Ishikawa (cell line): ENCODE measurements at regions not wholly inside any gene's neighbourhood (a gene's known extent, or its start where the extent isn't known, plus 50 kb on each side); places are given as distances from the start of the nearest gene placed in this dataset.

Source experiments
- CEBPB ChIP-seq: IDR thresholded peaks from 2 replicates; pipeline ENCODE4 v1.6.1; 2012
- CREB1 ChIP-seq: IDR thresholded peaks from 2 replicates; pipeline ENCODE4 v1.6.1; 2012; ENCODE audit warnings: low read depth
- EGR1 ChIP-seq: IDR thresholded peaks from 2 replicates; pipeline ENCODE4 v1.6.1; 2012
- EP300 ChIP-seq: IDR thresholded peaks from 2 replicates; pipeline ENCODE4 v1.6.1; 2012; ENCODE audit warnings: borderline replicate concordance
- FOXM1 ChIP-seq: IDR thresholded peaks from 2 replicates; pipeline ENCODE4 v1.6.1; 2012; ENCODE audit warnings: low read depth, borderline replicate concordance
- NFIC ChIP-seq: IDR thresholded peaks from 2 replicates; pipeline ENCODE4 v1.6.1; 2012
- RAD21 ChIP-seq: IDR thresholded peaks from 2 replicates; pipeline ENCODE4 v1.6.1; 2012; ENCODE audit warnings: low read depth
- TAF1 ChIP-seq: IDR thresholded peaks from 2 replicates; pipeline ENCODE4 v1.6.1; 2012; ENCODE audit warnings: low read depth, mild to moderate bottlenecking
- TCF12 ChIP-seq: IDR thresholded peaks from 2 replicates; pipeline ENCODE4 v1.6.1; 2012; ENCODE audit warnings: low read depth
- TEAD4 ChIP-seq: IDR thresholded peaks from 2 replicates; pipeline ENCODE4 v1.6.1; 2012
- YY1 ChIP-seq: IDR thresholded peaks from 2 replicates; pipeline ENCODE4 v1.6.1; 2012; ENCODE audit warnings: low read depth
- ZBTB7A ChIP-seq: IDR thresholded peaks from 2 replicates; pipeline ENCODE4 v1.6.1; 2012; ENCODE audit warnings: low read depth
- TF ChIP-seq, protein P1 (sequence below): IDR thresholded peaks from 2 replicates; pipeline ENCODE4 v1.6.1; 2012
- TF ChIP-seq, protein P2 (sequence below): IDR thresholded peaks from 2 replicates; pipeline ENCODE4 v1.6.1; 2012
- TF ChIP-seq, protein P3 (sequence below): IDR thresholded peaks from 2 replicates; pipeline ENCODE4 v1.6.1; 2012; ENCODE audit warnings: low read depth, mild to moderate bottlenecking

DNA sequence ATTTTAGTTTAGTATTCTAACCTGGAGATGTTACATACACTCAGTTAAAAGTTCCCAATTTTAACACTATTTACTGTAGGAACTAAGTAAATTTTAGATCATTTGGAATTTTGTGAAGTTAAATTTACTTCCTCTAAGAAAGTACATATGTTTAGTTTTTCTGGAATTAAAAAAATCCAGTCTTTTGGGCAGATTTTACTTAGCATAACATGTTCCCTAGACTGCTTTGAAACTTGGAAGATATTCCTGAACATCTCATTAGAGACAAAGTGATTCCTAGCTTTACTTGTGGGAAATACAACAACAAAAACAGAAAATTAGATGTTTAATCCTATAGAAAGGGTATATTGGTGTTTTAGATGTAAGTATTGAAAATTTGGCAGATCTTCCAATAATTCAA, 930.0 kb upstream of the PTPRD start:
- TF ChIP-seq TAF1 (no peak), RAD21 (no peak), YY1 (no peak), CREB1 (no peak), EP300 (no peak), CEBPB (no peak)
- TF ChIP-seq, protein P1, sequence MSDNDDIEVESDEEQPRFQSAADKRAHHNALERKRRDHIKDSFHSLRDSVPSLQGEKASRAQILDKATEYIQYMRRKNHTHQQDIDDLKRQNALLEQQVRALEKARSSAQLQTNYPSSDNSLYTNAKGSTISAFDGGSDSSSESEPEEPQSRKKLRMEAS = no peak

DNA sequence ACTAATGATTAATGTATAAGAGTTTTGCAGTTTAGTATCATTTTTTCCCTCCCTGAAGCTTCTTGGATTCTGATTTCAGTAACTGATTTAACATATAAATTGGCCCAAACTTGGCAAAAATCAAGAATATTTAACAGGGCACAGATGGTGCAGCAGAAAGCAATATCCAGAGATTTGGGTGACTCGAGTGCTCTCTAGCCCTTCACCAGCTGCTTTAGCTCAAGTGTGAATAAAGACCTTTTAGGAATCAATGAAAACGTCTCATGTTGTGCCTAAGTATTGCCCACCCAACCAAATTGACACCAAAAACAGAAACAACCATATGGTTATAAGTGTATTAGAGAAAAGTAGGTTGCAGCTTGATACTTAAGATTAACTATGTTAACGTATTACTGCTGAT, 933.4 kb upstream of the PTPRD start:
- TF ChIP-seq CREB1 (no peak), EGR1 (no peak), TEAD4 (no peak), TAF1 (no peak), YY1 (no peak), TCF12 (no peak), CEBPB (no peak), ZBTB7A (no peak), RAD21 (no peak)
- TF ChIP-seq, protein P1 = no peak
- TF ChIP-seq, protein P2, sequence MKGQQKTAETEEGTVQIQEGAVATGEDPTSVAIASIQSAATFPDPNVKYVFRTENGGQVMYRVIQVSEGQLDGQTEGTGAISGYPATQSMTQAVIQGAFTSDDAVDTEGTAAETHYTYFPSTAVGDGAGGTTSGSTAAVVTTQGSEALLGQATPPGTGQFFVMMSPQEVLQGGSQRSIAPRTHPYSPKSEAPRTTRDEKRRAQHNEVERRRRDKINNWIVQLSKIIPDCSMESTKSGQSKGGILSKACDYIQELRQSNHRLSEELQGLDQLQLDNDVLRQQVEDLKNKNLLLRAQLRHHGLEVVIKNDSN = no peak
- TF ChIP-seq, protein P3, sequence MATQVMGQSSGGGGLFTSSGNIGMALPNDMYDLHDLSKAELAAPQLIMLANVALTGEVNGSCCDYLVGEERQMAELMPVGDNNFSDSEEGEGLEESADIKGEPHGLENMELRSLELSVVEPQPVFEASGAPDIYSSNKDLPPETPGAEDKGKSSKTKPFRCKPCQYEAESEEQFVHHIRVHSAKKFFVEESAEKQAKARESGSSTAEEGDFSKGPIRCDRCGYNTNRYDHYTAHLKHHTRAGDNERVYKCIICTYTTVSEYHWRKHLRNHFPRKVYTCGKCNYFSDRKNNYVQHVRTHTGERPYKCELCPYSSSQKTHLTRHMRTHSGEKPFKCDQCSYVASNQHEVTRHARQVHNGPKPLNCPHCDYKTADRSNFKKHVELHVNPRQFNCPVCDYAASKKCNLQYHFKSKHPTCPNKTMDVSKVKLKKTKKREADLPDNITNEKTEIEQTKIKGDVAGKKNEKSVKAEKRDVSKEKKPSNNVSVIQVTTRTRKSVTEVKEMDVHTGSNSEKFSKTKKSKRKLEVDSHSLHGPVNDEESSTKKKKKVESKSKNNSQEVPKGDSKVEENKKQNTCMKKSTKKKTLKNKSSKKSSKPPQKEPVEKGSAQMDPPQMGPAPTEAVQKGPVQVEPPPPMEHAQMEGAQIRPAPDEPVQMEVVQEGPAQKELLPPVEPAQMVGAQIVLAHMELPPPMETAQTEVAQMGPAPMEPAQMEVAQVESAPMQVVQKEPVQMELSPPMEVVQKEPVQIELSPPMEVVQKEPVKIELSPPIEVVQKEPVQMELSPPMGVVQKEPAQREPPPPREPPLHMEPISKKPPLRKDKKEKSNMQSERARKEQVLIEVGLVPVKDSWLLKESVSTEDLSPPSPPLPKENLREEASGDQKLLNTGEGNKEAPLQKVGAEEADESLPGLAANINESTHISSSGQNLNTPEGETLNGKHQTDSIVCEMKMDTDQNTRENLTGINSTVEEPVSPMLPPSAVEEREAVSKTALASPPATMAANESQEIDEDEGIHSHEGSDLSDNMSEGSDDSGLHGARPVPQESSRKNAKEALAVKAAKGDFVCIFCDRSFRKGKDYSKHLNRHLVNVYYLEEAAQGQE = no peak

DNA sequence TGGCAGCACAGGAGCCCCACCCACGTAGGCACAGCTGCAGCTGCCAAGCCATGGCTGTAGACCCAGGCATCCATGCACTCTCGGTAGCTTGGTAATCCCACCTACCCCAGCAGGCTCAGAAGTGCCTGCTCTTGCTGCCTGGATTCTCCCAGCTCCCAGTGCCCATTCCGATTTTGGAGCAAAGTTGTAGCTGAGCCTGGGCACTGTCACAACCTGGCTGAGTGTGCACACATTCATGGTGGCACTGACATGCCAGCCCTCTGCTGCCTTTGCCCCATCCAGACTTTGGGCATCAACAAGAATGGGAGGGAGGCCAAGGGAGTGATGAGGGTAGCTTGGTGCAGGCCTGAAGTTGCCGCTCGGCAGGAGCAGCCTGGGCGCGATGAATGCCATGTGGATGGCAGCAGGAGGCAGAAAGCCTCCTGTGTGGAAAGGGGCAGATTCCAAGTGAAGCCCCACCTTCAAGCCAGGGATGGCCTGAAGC, 936.6 kb upstream of the PTPRD start:
- no peak for TF ChIP-seq EGR1
- TF ChIP-seq, protein P2 = no peak
- no peak for TF ChIP-seq TCF12
- TF ChIP-seq, protein P3 = no peak
- no peak for TF ChIP-seq CREB1

DNA sequence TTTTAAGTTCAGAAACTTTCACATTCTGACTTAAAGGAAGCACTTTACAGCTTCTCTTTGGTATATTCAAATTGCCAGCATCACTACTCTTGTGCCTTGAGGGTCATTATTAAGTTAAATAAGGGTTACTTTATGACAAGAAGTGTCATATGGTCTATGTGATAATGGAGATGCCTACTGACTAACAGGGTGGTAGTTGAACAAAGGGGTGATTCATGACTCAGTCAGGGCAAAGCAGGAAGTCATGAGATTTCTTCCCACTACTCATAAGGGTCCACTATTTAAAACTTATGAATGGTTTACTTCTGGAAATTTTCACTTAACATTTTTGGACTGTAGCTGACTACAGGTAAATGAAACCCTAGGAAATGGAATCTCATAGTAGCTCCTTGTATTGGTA, 938.3 kb upstream of the PTPRD start:
- no peak for TF ChIP-seq TEAD4
- no peak for TF ChIP-seq TAF1
- TF ChIP-seq TCF12 = no peak
- TF ChIP-seq ZBTB7A = no peak

DNA sequence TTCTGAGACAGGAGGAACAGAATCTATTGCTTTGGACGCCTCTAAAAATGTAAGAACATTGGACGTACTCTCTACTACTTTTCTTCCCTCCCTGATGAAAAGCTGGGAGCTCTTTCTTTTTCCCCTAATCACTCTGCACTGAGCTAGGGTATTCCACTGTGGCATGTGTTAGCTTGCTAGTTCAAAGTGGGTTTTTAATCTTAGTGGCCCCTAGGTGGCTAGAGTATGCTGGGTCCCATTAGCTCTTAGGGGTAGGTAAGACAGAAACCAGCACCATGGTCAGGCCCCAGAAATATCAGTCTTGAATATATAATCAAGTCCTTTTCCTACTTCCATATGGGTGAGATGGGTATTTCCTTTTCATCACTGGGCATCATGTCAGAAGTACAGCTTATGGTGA, 945.2 kb upstream of the PTPRD start:
- TF ChIP-seq, protein P2 = no peak
- no peak for TF ChIP-seq CEBPB
- TF ChIP-seq FOXM1 = no peak
- no peak for TF ChIP-seq TCF12
- TF ChIP-seq EGR1 = no peak
- no peak for TF ChIP-seq YY1
- TF ChIP-seq, protein P3 = no peak
- no peak for TF ChIP-seq TAF1
- no peak for TF ChIP-seq TEAD4
- no peak for TF ChIP-seq EP300
- TF ChIP-seq, protein P1 = no peak
- TF ChIP-seq CREB1 = no peak
- TF ChIP-seq RAD21 = no peak
- TF ChIP-seq ZBTB7A = no peak
- no peak for TF ChIP-seq NFIC
